ENCODE measurements at regions not wholly inside any gene's neighbourhood (a gene's known extent, or its start where the extent isn't known, plus 50 kb on each side); places are given as distances from the start of the nearest gene placed in this dataset.

GRCh38 chr2:205902041-205902899, 183.7 kb downstream of the INO80D start:
- no peak for DNase-seq (ENCODE audit: low read depth in 2 of 3, low spot score in 1 of 3)

- DNase-seq (ENCODE audit: low read depth in 2 of 3, low spot score in 1 of 3): no peak
Observed at GRCh38 chr2:205901491-205901890, 184.5 kb downstream of the INO80D start.

GRCh38 chr2:205898744-205899143, 187.2 kb downstream of the INO80D start:
- no peak for DNase-seq (ENCODE audit: low read depth in 2 of 3, low spot score in 1 of 3)

- no peak for DNase-seq (ENCODE audit: low read depth in 2 of 3, low spot score in 1 of 3)
Observed at GRCh38 chr2:205895981-205896655, 189.9 kb downstream of the INO80D start.

DNA sequence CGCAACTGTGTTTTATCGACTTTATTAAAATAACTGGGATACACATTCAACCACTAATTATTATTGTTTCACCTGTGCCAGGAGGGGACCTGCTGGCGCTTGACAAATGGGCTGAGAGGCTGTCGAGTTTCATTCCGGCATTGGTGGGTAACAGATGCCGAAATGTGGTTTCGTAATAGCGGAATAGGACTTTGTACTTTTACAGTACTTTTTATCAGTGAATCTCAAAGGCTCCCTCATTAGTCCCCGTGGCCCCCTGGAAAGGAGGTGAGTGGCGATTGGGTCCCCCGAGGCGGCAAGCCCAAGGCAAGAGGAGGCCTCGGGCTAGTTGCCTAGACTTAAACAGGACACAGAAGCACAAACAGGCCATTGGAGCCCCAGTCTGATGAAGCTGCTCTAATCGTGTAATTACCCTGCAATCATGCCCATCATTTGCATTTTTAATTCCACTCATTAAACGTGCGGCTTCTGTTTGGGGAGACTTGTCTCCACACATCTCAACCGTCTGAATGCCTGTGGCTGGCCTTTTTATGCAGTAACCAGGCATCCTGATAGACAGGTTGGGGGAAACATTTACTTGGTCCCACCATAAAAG, 193.2 kb downstream of the INO80D start:
- no peak for DNase-seq (ENCODE audit: low read depth in 2 of 3, low spot score in 1 of 3)

DNA sequence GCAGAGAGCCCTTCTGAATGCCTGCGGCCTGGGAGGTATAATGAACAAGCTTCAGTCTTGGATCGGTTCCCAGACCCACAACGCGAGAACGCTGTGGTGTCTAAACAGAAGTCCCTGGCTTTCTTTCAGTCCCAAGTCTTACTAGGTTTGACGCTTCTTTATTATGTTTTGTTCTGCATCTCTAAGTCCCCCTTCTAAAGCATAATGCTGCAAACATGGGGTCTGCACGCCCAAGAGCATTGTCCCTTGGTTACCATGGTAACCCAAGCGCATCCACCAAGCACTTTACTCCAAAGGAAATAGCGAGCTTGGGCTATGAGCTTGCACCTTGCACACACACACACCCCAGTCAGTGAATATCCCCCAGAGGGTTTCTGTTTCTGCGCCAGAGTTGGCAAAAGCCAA, 193.7 kb downstream of the INO80D start:
- no peak for DNase-seq (ENCODE audit: low read depth in 2 of 3, low spot score in 1 of 3)

DNA sequence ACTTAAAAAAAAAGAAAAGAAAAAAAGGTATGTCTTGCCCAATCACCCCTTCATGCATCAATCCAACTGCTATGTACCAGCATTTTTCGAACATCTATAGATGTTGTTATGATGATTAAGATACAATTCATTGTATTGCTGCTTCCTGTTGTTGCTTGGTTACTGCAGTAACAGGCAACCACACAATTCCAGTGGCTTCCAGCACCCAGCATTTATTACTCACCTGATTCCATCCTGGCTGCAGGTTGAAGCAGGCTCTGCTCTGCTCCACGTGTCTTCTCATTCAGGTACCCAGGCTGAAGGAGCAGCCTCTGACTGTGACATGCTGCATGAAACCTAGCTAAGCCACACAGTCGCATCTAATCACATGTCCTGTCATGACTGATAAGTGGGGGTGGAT, 196.9 kb downstream of the INO80D start:
- no peak for DNase-seq (ENCODE audit: low read depth in 2 of 3, low spot score in 1 of 3)

- no peak for DNase-seq (ENCODE audit: low read depth in 2 of 3, low spot score in 1 of 3)
Observed at GRCh38 chr2:205887637-205888036, 198.3 kb downstream of the INO80D start.

DNA sequence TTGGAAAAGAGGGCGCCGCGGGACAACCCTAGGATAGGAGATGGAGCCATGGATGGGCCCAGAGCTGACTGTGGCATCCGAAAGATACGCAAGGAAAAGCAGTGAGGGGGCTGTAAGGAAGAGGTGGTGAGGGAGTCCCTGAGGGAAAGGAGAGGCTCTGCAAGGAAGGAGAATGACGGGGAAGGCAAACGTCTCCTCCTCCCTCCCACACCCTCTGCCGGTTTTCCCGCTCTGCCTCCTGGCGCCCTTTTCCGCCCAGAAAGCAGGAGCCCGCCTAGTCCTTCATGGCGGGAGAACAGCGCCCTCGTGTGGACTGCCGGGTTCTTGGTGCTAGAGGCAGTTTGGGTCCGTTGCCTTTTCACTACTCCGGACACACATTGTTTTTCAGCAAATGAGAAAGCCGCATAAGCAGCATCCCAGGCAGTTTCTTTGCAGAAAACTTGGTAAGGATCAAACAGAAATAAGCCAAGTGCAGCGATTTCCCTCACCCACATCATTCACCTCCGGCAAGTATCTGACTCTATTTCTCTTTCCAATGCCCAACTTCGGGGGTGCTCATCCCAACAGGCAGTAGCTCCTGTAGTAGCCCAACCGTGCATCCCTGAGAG, 200.4 kb downstream of the INO80D start:
- DNase-seq (ENCODE audit: low read depth in 2 of 3, low spot score in 1 of 3): peak; percentile 33 to 74 (median 66)

GRCh38 chr2:205883965-205884364, 201.7 kb downstream of the NRP2 start:
- DNase-seq (ENCODE audit: low read depth in 2 of 3, low spot score in 1 of 3): no peak

DNA sequence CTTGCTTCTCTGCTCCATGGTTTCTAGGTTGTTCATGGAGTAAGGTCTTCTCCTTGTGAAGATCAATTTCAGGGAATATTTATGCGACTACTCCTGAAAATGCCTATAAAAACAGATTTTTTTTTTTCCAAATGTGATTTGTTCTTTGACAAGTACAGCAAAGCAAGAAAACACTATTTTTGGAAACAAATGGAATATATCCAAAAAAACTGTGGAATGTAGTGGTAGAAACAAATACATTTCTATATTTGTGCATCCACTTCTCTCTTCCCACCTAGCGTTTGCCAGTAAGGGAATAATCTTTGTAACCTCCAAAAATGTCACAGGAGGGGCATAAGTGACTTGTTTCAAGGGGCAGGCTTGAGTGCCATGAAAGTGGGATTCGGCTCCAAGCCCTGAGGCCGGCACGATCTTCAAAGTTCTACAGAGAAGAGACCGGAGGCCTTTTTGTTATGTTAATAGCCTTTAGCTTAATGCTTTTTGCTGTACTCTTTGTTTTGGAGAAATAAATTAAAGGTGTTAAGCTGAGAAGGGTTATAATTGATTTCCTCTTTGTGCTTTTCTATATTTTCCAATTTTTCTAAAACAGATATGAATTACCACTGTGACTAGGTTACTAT, 200.6 kb downstream of the NRP2 start:
- DNase-seq (ENCODE audit: low read depth in 2 of 3, low spot score in 1 of 3): no peak

- DNase-seq (ENCODE audit: low read depth in 2 of 3, low spot score in 1 of 3): no peak
Observed at GRCh38 chr2:205880048-205880447, 197.7 kb downstream of the NRP2 start.

DNA sequence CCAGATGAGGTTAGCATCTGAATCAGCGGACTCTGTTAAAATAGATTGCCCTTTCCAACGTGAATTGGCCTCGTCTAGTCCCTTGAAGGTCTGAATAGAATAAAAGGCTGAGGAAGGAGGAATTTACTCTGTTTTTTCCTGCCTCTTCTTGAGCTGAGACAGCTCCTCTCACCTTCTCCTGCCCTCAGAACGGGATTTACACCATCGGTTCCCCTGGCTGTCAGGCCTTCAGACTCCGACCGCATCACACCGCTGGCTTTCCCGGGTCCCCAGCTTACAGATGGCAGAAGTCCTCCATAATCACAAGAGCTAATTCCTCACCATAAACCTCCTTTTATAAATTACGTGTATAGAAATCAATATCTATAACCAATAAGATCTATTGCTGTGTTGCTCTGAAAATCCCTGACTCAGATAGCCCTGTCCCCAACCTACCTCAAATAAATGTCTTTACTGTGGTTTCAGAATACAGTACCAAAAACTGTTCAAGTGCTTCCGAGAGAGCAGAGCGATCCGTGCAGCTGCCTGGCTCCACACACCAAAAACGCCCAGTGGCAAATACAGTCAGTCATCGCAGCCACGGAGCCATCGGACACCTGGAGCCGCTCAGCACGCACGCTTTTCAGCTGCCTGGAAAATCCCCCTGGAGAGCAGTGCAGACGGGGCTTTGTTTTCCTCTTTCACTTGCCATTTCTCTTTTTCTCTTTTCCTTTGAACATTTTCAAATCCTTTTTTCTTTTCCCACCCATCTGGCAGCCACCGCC, 196.9 kb downstream of the NRP2 start:
- no peak for DNase-seq (ENCODE audit: low read depth in 2 of 3, low spot score in 1 of 3)

DNA sequence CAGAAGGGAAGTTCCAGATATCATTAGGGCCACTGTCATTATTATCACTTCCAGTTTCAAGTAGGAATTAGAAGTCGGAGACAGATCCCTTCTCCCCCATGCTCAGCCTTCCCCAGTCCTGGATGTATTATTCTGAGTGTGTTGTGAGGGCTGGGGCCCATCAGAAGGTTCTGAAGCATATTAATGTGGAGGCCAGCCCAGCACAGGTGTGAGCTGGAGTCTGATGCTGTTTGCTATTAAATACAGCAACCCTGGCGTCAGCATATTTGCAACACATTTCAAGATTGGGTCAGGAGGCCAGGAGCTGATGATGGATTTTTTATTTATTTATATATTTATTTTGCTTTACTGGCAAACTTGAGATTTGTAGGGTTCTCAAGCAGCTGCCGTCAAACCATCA, 195.2 kb downstream of the NRP2 start:
- DNase-seq (ENCODE audit: low read depth in 2 of 3, low spot score in 1 of 3): no peak

DNA sequence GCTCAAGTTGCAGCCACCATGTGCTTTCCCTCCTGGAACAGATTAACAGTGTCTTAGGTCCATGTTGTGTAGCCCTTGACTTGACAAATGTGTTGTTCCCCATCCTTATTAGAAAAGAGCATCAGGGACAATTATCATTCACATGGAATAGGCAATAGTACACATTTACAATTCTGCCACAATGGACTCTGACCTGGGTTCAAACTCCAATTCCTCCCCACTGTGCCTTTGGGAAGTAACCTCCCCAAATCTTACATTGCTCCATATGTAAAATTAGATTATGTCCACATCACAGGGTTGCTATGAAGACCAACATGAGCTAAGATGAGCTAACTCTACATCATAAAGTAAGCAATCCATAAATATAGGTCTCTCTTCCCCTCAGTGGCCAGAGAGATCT, 193.8 kb downstream of the NRP2 start:
- no peak for DNase-seq (ENCODE audit: low read depth in 2 of 3, low spot score in 1 of 3)

- DNase-seq (ENCODE audit: low read depth in 2 of 3, low spot score in 1 of 3): no peak
Observed at GRCh38 chr2:205872716-205873115, 190.4 kb downstream of the NRP2 start.

DNA sequence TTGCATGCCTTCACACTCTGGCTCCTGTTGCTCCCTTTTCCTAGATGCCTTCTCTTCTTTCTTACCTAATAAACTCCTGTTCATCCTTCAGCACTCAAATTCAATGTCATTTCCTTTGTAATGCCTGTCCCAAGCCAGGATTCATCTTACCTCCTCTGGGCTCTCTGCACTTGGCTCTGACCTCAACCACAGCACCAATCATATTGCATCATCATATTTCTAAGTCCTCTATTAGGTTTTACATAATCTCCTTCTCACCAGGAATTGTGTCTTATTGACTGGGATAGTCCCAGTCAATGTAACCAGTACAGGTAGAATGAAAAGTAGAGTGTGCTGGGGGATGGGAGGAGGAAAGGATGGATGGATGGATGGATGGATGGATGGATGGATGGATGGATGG, 187.1 kb downstream of the NRP2 start:
- DNase-seq (ENCODE audit: low read depth in 2 of 3, low spot score in 1 of 3): no peak

DNA sequence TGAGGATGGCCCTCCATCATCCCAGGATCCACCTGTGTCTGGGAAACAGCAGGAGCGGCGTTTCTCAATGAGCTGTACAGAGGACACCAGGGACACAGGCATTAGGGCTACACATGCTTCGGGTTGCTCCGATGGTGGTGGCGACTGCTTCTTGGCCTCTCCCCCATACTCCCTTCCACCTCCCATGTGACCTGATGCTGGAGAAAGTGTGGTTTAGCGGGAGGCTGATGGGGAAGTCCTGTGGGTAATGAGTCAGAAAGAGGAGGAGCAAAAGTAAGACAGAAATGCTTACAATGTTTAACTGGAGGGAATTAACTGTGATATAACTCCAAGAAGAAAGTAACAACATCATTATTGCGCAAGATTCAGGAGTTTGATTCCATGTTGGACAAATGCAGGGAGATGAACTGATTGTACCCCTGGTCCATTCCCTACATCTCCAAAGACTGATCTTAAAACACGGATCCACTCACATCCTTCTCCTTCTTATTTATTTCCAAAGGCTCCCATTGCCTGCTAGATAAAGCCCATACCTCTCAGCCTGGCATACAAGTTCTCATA, 186.6 kb downstream of the NRP2 start:
- DNase-seq (ENCODE audit: low read depth in 2 of 3, low spot score in 1 of 3): peak in 2 of 3 donors; percentile 4 to 36

GRCh38 chr2:205868053-205868452, 185.8 kb downstream of the NRP2 start:
- no peak for DNase-seq (ENCODE audit: low read depth in 2 of 3, low spot score in 1 of 3)

DNA sequence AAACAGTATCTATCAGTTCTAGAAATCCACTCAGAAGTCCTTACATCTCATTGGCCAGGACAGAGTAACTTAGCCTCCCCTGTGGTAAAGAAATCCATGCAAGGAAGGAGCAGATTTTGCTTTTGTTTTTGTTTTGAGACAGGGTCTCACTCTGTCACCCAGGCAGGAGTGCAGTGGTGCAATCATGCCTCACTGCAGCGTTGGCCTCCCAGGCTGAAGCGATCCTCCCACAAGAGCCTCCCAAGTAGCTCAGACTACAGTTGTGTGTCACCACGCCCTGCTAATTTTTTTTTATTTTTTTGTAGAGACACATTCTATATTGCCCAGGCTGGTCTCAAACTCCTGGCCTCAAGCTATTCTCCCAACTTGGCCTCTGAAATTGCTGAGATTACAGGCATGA, 185.1 kb downstream of the NRP2 start:
- no peak for DNase-seq (ENCODE audit: low read depth in 2 of 3, low spot score in 1 of 3)

Data from stimulated activated CD4-positive, alpha-beta T cell treated with anti-CD3 and anti-CD28 coated beads, Interleukin-12 subunit alpha, Interleukin-12 subunit beta, amount 100 ng/mL, for 48 hours (primary cell).